ENCODE measurements at regions not wholly inside any gene's neighbourhood (a gene's known extent, or its start where the extent isn't known, plus 50 kb on each side); places are given as distances from the start of the nearest gene placed in this dataset.

DNA sequence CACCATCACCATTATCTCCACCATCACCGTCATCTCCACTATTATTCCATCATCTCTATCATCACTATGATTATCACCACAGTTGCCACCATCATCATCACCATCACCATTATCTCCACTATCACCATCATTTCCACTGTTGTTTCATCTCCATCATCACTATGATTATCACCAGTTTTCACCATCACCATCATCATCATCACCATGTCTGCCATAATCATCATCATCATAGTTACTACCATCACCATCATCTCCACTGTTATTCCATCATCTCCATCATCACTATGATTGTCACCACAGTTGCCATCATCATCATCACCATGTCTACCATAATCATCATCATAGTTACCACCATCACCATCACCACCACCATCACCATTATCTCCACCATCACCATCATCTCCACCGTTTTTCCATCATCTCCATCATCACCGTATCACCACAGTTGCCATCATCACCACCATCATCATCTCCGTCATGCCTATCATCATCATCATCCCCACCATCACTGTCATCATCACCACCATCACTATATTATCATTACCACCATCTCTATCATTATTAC is 264.9 kb downstream of the BRD1 start:
- DNase-seq, result no peak

DNA sequence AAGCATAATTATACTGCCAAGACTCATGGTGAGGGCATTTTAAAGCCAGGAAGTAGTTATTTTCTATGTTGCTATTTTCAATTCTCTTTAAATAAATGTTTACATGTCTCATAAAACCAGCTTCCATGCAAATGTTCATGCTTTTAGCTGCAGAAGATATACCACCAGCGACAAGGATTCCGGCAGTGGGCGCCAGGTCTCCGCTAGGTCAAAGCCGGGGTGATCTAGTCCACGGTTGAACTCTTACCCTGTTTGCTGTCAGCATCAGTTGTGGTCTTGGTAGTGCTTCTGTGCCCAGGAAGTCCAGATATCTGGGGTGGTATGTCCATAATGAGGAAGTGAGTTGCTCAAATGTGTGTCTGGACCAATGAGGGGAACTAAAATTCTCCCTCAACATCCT is 265.7 kb downstream of the BRD1 start:
- DNase-seq, result no peak

DNA sequence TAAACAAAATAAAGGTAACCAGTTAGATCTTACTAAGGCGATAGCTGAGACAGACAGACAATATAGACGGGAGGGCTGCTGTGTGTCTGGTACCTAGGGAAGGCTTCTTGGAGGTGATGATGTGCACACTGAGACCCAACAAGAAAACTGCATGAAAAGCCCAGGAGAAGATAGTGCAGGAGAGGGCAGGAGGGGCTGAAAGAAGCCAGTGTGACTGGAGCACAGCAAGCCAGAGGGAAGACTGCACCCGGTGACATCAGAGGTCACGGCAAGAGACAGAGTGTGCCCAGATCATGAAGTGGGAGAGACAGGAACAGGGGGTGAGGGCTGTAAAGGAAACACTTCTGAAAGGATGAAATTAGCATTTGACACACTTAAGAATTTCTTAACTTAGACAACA is 266.3 kb downstream of the BRD1 start:
- DNase-seq, result no peak

DNA sequence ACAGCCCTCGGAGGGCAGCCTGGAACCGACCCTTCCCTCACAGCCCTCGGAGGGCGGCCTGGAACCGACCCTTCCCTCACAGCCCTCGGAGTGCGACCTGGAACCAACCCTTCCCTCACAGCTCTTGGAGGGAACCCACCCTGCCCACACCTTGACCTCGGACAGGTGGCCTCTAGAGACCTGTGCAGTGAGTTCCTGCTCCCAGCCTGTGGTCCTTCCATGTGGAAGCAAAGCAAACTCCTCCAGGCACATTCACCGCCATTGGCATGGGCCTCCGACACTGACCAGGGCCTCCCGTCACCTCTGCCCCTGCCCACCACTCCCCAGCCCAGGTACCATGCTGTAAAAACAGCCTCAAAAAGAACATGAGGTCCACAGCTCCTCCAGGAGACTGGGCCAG is 272.1 kb downstream of the BRD1 start:
- DNase-seq, result no peak

DNA sequence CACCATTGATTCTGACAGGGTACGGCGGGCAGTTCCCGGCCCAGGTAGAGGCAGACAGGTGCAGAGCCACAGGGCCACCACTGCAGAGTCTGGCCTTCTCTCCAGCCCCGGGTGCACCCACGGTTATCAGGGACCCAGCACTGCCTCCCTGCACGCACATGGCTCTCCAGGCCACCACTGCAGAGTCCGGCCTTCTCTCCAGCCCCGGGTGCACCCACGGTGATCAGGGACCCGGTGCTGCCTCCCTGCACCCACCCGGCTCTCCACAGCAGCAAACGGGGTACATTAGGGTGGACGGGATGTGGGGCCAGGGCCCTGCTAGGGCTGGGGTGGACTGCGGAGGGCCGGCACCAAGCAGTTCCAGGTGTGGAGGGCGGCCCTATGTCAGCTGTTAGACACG is 272.9 kb downstream of the BRD1 start:
- no peak for DNase-seq

DNA sequence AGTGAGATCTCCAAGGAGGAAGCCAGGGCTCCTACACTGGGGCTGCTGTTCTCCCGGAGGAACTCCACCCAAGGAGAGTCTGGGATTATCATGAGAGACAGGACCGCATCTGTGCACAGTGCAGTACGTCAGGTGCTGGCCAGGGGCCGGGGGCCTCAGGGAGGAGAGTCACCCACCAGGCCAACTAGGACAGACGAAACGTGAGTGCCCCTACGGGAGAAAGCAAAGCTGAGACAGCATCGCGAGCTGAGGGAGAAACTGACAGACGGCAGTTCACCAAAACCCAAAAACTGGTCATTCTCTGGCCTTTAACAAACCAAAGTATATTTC is 273.4 kb downstream of the BRD1 start:
- DNase-seq, result no peak

DNA sequence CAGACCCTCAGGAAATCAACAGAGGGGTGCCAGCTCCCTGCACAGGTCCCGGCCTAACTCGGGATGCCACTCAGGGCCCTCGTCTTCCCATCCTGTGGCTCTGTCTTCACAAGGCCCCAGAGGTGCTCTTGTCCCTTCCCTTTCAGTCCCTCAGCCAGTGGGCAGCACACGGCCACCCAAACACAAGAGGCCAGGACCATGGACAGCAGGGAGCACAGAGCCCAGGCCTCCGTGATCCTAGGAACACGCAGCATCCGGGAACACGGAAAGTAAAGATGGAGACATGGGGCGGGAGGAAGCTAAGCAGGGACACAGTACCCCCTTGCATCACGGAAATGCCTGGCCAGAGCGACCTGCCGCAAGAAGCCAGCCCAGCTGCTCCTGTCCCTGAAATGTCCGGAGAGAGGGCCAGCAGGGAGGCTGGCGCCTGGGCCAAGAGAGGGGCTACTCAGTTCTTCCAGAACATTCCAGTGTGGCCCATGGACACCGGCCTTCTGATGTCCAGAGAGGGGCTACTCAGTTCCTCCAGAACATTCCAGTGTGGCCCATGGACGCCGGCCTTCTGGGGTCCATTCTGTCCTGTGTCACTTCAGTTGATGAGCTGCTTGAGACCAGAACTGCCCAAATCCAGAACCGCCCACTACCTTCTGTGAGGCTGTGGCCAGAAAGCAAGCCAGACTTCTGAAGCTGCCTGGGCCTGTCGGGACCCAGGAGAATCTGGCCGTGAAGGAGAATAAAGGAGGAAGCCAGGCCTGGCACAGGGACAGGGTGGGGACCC is 274.0 kb downstream of the BRD1 start:
- no peak for DNase-seq

DNA sequence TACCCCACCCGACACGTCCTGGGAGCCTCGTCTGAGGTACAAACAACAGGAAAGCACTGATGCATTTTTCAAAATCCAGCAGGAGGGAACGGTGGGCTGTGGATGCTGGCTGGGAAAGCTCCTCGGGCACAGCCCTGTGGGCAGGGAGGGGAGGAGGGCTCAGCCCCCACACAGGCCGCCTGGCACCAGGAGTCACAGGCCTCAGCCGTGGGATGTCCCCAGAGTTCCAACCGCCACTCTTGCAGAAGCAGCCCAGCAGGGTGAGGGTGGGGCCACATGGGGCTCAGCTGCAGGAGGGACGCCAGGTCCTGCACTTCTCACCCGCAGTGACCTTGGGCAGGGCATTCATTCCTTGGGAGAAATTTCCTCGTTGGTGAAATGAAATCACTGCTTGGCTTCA is 274.6 kb downstream of the BRD1 start:
- DNase-seq, result no peak

DNA sequence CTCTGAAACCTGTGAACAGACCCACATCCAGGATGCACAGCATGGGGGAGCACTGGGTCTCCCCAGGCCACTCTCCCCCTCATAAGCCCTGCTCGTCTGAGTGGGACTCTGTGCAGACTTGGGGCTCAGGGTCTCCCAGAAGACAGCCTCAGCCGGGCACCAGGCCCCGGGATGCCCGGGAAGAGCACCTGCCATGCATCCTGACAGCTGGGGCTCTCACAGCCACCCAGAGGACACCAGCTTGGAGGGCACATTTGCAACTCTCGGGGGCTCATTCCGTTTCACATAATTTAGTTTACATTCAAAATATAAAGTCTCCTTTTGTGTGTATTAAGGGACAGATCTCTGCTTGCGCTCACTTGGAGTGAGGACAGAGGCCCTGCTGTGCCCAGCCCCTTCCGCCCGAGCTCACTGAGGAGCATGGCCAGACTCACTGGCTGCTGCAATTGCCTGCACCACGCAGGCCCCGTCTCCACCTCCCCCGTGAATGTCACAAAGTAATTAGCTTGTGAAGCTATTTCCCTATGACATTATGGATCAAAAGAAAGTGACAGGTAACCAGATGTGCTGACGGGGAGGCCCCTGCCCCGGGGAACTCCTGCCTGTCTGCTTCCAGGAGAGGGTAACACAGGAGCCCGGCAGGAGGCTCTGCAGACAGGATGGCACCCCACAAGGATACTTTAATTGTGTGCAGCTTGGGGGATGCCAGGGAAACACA is 275.6 kb downstream of the BRD1 start:
- no peak for DNase-seq

DNA sequence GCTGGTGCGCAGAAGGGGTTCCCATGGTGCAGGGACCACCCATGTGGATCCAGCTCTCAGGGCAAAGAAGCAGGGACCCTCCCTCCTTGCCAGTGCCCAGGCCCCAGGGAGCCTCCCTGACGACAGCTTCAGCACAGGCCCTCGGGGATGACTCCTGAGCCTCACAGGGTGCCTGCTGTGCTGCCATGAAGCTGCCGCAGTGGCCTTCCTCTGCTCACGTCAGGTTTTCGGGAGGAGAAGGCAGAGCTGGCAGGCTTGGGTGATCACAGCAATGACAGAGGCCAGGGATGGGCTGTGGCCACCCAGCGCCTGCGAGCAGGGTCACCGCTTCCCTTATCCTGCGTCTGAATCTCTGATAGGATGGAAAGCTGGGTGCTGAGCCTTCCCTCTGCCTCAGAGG is 276.2 kb downstream of the BRD1 start:
- DNase-seq, result no peak

DNA sequence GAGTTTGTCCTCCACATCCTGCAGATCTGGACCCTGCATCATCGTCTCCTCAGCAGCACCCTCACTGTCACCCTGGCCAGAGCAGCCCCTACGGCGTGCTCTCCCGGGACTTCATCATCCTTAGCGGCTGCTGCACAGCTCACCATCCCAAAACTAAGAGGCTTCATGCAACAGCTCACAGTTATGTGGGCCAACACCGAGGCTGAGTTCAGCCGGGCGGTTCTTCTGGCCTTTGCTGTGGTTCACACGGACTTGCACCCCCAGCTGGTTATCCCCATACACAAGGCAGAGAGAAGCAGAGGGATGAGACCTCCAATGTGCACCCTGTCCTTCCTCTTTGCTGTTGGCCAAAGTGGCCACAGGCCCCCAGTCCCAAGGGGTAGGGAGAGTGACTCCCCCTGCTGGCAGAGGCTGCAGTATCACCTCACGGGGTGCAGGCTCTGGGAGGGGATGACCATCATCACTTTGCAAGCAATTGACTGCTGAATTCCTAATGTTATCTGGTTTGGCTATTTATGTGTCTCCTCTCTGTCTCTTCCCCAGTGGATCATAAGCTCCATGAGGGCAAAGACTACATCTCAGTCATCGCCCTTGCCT is 276.8 kb downstream of the BRD1 start:
- DNase-seq, result no peak

DNA sequence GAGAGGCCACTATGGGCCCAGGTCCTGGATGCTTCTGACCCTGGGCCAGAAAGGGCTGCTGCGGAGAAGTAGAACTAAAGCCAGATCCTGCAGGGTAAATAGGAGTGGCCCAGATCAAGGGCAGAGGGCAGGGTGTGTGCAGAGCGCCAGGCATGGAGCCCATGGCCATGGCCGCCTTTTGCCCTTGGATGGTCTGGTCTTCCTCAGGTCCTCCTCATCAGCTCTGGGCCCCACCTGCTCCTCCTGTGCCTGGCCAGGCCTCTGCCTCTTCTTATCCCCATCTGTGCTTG is 277.6 kb downstream of the BRD1 start:
- no peak for DNase-seq

DNA sequence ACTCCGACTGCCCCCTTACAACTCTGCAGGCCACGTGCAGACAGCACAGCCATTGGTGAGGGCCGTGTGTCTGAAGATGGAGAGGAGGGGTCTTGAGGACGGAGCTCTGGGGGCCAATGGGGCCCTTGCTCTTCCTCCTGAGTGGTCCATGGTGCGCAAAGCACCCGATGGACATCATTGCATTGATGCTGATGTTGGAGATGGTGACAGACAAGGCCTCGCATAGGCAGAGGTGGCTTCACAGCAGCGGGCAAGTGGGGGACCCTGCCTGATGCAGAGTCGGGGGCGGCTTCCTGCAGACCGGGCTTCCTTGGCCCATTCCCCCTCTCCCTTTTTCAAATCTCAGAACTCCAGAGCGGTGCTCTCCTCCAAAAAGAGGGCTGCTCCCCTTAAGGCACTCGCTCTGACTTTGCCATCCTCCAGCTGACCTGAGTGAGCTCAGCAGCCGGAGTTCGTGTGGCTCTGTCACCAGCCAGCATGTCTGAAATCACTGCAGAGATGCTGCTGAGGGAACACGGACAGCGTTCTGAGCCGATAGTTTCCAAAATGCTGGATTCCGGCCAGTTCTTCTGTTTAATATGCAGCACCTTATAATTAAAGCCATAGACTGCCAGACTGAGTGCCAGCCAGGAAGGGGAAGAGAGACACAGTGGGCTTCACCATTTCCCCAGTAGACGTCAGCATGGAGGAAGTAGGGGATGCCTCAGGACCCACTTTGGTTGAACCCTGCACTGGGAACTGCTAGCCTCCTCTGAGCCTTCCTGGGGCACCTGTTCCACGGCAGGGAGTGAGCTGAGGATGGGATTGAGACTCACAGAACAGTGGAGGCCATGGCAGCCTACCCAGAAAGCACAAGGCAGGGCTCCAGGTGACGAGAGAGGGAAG is 278.2 kb downstream of the BRD1 start:
- DNase-seq, result no peak

DNA sequence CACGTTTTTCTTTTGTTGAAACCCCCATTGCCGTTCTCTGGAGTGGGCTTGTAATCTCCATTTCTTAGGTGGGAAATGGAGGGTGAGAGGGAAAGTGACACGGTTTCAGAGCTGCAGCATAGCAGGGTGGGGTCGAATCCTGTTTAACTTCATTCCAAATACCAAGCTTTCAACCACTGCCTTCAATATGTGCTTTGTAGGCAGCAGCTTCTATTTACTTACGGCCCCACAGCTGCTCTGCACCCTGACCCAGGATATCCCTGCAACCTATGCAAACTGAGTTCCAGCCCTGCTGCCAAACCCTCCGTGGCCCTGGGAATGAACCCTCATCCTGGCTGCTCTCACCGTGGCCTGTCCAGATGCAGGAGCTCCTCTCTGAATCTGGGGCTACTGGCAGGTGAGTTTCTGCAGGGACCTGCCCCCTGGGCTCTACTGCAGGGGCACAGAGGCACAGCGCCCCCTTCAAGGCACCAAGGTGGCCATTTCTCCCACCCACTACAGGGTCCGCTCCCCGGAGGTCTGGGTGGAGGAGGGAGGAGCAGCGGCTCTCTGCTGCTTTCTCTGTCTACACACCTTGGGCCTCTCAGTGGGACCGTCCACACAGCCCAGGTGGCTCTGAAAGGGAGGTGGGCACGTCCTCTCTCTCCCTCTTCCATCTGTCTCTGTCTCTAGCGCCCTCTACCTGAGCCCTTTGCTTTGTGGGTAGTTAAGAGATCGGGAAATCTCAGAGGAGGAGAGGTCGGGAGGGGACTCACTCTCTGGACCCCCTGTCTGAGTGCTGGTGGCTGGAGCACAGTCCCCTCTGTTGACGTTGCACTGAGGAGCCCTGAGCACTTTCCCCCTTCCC is 279.1 kb downstream of the BRD1 start:
- DNase-seq, result no peak

DNA sequence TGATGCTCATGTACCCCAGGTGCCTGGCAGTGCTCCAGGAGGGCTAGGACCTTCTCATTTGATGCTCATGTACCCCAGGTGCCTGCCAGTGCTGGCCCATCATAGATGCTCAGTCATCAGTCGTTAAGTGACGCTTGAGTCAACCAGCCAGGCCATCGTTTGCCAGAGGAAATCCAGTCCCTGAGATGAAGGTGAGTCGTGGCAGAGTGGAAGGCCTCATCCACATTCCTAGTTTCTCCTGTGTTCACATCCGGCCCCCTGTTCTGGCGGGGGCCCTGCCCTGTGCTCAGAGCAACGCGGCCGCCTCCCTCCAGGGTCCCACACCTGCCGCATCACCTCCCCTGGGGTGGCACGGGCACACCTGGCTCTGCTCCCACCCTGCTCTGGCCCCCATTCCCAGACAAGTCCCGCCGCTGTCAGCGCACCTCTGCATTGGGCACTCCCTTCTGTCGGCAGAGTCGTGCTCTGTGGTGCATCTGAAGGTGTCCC is 279.9 kb downstream of the BRD1 start:
- DNase-seq, result no peak

DNA sequence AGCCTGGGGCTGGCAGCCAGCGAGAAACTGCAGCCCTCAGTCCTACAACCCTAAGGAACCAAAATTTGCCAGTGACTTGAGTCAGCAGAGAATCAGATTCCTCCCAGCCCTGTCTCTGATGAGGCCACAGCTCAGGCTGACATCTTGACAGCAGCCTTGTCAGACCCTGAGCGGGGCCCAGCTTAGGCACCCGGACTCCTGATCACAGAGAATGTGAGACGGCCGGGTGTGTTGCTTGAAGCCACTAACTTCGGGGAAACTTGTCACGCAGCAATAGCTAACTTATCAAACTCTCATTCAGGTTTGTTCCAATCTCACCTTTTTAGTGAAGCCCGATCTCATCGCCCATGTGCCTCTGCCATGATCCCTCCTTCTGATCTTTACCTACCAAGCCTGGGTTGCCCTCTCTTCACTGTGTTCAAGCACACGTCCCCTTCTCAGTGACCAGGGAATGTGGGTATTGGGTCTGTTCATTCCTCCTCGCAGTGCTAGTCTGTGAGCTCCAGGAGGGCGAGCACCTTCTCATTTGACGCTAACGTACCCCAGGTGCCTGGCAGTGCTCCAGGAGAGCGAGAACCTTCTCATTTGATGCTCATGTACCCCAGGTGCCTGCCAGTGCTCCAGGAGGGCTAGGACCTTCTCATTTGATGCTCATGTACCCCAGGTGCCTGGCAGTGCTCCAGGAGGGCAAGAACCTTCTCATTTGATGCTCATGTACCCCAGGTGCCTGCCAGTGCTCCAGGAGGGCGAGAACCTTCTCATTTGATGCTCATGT is 280.7 kb downstream of the BRD1 start:
- DNase-seq, result no peak

DNA sequence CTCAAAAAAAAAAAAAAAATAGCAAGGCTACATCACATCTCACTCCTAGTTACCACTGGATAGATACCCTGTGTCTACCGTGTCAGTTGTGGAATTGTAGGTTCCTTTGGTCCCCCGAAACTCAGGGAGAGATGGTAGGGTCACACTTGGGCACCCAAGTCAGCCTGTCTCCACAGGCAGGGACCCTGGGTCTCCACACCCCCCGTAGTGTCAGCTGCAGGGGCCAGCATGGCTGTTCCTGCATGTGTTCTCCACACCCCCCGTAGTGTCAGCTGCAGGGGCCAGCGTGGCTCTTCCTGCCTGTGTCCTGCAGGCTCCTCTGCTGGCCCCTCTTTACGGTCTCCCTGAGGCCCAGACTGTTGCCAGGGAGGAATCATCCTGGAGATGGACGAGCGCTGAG is 282.1 kb downstream of the BRD1 start:
- no peak for DNase-seq

DNA sequence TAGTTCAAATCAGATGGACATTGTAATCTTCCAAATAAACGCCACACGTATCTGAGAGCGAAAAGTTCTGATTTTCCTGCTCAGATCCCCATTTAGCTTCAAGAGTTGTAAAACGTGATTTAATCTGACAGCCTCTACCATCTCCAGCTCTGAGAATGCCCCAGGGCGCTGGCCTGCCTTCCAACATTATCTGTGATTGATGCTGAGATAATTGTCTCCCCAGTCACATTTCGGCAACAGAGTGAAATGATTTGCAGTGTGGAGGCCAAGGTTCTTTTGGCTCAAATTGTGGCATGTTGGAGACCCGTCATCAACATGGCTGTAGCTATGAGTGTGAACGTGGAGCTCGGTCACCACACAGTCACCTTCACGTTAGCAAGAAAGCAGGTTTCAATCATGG is 283.4 kb downstream of the BRD1 start:
- DNase-seq, result no peak

DNA sequence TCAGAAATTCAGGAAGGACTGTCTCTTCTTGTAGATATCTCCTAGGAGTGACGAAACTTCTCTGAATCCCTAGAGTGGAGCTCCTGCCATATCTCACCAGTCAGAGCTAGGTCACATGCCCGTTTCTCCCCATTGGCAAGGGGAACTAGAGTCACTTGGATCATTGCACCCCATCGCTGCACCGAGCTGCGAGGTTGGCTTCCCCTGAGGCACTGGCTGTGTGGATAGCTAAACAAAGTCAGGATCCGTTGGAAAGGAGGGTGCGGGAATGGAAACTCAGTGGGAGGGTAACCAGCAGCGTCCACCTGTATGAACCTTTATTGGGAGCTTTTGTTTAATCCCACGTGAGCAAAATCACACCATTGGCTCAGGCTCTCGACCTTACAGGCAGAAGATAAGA is 283.8 kb downstream of the BRD1 start:
- DNase-seq, result no peak

DNA sequence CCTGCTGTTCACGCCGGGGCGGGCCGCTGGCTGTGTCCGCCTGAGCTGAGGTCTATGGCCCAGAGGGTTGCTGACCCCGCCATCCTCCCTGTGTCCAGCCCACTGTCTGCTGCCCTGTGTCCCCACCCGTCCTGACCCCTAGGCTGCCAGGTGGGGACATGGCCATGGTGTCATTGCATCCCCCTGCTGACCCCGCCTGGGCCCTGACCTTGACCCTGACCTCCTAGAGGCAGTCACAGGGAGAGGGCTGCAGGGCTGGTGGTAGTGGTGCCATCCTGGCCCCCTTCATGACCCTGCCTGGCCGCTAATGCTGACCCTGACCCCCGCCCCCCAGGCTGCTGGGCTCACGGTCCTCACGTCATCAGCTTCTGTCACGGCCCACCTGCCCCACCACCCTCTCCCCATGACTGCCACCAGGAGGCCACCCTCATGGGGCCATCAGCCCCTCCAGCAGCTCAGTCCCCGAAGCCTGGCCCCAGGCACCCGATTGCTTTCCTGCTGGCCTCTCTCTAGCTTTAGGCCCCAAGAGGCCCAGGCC is 285.9 kb downstream of the BRD1 start:
- DNase-seq, result no peak
